Endothelial cell (in vitro differentiated cells): ENCODE measurements at regions not wholly inside any gene's neighbourhood (a gene's known extent, or its start where the extent isn't known, plus 50 kb on each side); places are given as distances from the start of the nearest gene placed in this dataset.

Source experiments
- DNase-seq: peaks from one replicate; pipeline ENCODE4 v3.0.0; 2021; ENCODE audit warnings: low spot score
- H3K27ac Mint-ChIP-seq: one replicate; pipeline ENCODE4 v1.8.0; 2021; ENCODE audit warnings: mixed read lengths, inconsistent platforms; ENCODE audit not compliant: unreplicated experiment
- H3K27me3 Mint-ChIP-seq: one replicate; pipeline ENCODE4 v1.8.0; 2021; ENCODE audit warnings: mild to moderate bottlenecking, moderate library complexity, mixed read lengths, inconsistent platforms; ENCODE audit not compliant: unreplicated experiment
- H3K36me3 Mint-ChIP-seq: one replicate; pipeline ENCODE4 v1.8.0; 2021; ENCODE audit warnings: mild to moderate bottlenecking, low read depth, mixed read lengths, inconsistent platforms; ENCODE audit not compliant: unreplicated experiment
- H3K4me1 Mint-ChIP-seq: one replicate; pipeline ENCODE4 v1.8.0; 2021; ENCODE audit warnings: mild to moderate bottlenecking, mixed read lengths, inconsistent platforms; ENCODE audit not compliant: unreplicated experiment
- H3K4me3 Mint-ChIP-seq: one replicate; pipeline ENCODE4 v1.8.0; 2021; ENCODE audit warnings: mild to moderate bottlenecking, mixed read lengths, inconsistent platforms; ENCODE audit not compliant: unreplicated experiment
- H3K9me3 Mint-ChIP-seq: one replicate; pipeline ENCODE4 v1.8.0; 2021; ENCODE audit warnings: mixed read lengths, inconsistent platforms; ENCODE audit not compliant: unreplicated experiment
- CTCF ChIP-seq: fragments of 200-600 bp; sonication (generic); IDR thresholded peaks from one replicate; pipeline ENCODE4 v1.5.0; 2021; ENCODE audit warnings: antibody characterized with exemption; ENCODE audit not compliant: unreplicated experiment

GRCh38 chr14:44788612-44789011 lies 173.1 kb downstream of the KLHL28 start:
- Mint-ChIP-seq H3K36me3 (no peaks in the 10 kb centered on the region), H3K27me3 (peaks cover 2% of the 10 kb centered on the region), H3K9me3 (no peaks in the 10 kb centered on the region), H3K4me3 (no peak overlapping the region), H3K4me1 (no peaks in the 10 kb centered on the region), H3K27ac (no peak overlapping the region)
- TF ChIP-seq CTCF, result no peak
- no peak for DNase-seq

- no peak for DNase-seq
- Mint-ChIP-seq H3K27me3 (no peaks in the 10 kb centered on the region), H3K9me3 (no peaks in the 10 kb centered on the region), H3K4me1 (no peaks in the 10 kb centered on the region), H3K4me3 (no peak overlapping the region), H3K27ac (no peak overlapping the region), H3K36me3 (no peaks in the 10 kb centered on the region)
- TF ChIP-seq CTCF, result no peak
Observed at GRCh38 chr14:44785096-44785495, 176.7 kb downstream of the KLHL28 start.

DNA sequence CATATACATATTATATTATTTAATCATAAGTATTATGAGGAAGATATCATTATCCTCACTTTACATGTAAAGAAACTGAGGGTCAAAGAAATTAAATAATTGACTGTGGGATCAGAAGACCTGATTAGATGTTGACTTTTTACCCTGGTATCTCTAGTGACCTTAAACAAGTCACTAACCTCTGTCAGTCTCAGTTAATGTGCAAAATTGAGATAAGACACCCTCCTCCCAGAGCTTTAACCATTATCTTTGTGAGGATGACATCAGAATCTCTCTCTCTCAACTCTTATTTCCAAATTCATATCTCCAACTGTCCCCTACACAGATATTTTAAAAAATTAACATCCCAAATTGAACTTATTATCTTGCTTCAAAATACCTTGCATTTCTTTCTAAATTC lies 177.8 kb downstream of the KLHL28 start:
- no peak for DNase-seq
- no peak for TF ChIP-seq CTCF
- H3K9me3 Mint-ChIP-seq, result no peaks in the 10 kb centered on the region
- H3K27ac Mint-ChIP-seq, result no peak overlapping the region
- no peaks in the 10 kb centered on the region for H3K36me3 Mint-ChIP-seq
- H3K4me3 Mint-ChIP-seq, result no peak overlapping the region
- H3K4me1 Mint-ChIP-seq, result no peaks in the 10 kb centered on the region
- H3K27me3 Mint-ChIP-seq, result no peaks in the 10 kb centered on the region

- Mint-ChIP-seq H3K27me3 (no peaks in the 10 kb centered on the region), H3K36me3 (no peaks in the 10 kb centered on the region), H3K4me3 (no peak overlapping the region), H3K9me3 (no peaks in the 10 kb centered on the region), H3K27ac (no peak overlapping the region), H3K4me1 (peaks cover 3% of the 10 kb centered on the region)
- no peak for TF ChIP-seq CTCF
- DNase-seq, result no peak
Observed at GRCh38 chr14:44782775-44783238, 178.9 kb downstream of the KLHL28 start.

DNA sequence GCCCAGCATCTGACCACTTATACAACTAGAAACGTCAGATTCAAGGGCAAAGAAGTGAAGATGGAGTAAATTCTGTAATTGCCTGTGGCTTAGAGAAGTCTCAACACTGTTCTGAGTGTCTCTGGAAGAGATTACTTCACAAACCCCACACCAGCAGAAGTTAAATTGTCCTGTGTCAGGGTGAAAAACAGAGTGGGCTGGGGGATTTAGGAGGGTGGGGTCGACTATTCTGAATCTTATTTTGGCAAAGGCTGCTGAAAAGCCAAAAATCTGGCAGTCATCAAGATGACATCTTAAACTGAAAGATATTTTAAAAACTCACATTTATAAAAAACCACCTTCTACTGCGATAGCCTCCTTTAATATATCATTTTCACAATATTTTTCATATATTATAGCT lies 180.8 kb downstream of the KLHL28 start:
- DNase-seq, result no peak
- no peaks in the 10 kb centered on the region for H3K27me3 Mint-ChIP-seq

More for the DNA sequence above, 180.8 kb downstream of the KLHL28 start:
- no peak for TF ChIP-seq CTCF
- Mint-ChIP-seq H3K4me3 (no peak overlapping the region), H3K4me1 (peaks cover 3% of the 10 kb centered on the region), H3K36me3 (no peaks in the 10 kb centered on the region), H3K9me3 (no peaks in the 10 kb centered on the region), H3K27ac (no peak overlapping the region)
